NCI-H2107 treated with DMSO at 0.1 percent for 48 hours (cell line): ENCODE measurements at regions not wholly inside any gene's neighbourhood (a gene's known extent, or its start where the extent isn't known, plus 50 kb on each side); places are given as distances from the start of the nearest gene placed in this dataset.

Experiments used
- DNase-seq: peaks from one replicate; lab custom pipeline; 2025; ENCODE audit not compliant: unreplicated experiment; lab: John Stamatoyannopoulos, UW

DNA sequence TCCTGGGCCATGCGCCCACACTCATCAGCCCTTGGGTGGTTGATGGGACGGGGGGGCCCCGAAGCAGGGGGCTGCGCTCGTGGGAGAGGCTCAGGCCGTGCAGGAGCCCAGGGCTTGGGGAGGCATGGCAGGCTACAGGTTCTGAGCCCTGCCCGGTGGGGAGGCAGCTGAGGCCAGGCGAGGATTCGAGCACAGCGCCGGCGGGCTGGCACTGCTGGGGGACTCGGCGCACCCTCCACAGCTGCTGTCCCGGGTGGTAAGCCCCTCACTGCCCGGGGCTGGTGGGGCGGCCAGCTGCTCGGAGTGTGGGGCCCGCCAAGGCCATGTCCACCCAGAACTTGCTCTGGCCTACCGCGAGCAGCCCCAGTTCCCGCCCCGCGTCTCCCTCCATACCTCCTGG, 295.8 kb upstream of the SEL1L start:
- DNase-seq: no peak

DNA sequence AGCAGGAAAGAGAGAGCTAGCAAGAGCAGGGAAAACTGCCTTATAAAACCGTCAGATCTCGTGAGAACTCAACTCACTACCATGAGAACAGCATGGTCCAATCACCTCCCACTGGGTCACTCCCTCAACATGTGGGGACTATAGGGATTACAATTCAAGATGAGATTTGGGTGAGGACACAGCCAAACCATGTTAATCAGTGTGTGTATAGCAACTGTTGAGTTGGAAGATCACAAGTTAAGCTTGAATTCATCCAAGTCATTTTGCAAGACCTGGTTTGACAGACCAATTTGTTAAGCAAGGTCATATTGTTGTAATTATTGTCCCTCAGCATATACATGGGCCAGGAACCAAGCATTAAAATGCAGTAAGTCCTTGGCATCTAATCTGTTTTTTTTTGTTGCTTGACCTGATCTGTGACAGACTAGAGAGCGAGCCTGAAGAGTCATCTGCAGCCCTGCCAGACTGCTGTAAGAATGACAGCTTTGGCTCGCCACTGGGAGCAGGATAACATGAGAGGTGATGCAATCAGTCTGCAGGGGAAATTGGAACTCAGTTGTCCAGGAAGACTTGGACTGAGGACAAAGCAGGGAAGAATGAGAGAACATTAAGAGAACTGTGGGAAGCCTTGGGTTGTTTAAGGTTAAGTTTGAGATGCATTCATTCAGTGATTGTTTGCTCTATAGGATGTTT, 297.6 kb upstream of the SEL1L start:
- no peak for DNase-seq

DNA sequence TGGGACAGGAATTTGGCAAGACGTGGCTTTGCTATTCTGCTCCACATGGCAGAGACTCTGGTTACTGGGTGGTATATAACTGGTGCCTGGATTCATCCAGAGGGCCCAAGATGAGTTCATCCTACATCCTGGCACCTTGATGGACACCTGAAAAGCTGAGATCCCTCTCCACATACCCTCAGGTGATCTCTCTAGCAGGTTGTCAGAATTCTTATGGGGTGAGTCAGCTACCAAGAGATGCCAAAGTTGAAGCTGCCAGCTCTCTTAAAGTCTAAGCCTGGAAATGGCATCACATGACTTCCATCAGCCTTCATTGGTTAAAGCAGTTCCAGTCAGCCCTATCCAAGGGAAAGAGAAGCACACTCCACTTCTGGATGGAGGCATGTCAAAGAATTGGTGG, 300.7 kb upstream of the SEL1L start:
- no peak for DNase-seq

DNA sequence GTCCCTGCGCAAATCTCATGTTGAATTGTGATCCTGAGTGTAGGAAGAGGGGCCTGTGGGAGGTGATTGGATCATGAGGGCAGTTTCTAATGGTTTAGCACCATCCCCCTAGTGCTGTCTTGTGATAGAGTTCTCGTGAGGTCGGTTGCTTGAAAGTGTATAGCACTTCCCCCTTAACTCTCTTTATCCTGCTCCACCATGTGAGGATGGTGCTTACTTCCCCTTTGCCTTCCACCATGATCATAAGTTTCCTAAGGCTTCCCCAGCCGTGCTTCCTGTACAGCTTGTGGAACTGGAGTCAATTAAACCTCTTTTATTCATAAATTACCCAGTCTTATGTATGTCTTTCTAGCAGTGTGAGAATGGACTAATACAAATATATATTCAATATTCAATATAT, 303.7 kb upstream of the SEL1L start:
- no peak for DNase-seq

DNA sequence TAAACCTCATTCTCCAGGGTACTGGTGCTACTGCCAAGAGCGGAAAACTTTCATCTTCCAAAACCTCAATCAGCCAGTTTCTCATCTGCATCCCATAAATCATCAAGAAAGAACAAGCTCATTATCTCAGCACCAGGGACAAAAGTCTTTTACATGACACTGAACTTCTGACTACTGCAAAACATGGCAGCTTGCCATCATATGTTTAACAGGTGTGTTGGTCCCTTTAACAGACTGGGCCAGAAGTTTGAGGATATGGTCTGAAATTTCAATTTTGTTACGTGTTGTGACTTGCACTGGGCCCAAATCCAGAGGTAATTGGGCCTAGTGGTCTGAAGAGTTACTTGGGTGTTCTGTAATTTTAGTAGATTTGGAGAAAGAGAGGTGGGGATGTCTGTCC, 305.4 kb upstream of the SEL1L start:
- DNase-seq: no peak

GRCh38 chr14:81841346-81841745, 307.7 kb upstream of the SEL1L start:
- DNase-seq: no peak

DNA sequence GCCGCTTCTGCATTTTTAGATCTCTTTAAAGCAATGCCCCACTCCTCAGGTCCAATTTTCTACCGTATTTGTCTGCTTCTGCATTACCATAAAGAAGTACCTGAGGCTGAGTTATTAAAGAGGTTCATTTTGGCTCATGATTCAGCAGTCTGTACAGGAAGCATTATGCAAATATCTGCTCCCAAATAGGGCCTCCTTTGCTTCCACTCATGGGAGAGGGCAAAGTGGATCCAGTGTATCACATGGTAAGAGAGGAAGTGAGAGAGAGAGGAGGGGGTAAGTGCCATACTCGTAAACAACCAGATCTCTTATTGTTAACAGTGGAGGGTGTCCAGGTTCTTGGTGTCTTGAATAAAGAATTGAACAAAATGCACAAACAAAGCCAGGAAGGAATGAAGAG, 316.1 kb upstream of the SEL1L start:
- DNase-seq: no peak

- DNase-seq: no peak
Measured at GRCh38 chr14:81855007-81855406, 321.4 kb upstream of the SEL1L start.

- DNase-seq: no peak
Measured at GRCh38 chr14:81859046-81859445, 325.4 kb upstream of the SEL1L start.

GRCh38 chr14:81868172-81868571, 334.5 kb upstream of the SEL1L start:
- no peak for DNase-seq

DNA sequence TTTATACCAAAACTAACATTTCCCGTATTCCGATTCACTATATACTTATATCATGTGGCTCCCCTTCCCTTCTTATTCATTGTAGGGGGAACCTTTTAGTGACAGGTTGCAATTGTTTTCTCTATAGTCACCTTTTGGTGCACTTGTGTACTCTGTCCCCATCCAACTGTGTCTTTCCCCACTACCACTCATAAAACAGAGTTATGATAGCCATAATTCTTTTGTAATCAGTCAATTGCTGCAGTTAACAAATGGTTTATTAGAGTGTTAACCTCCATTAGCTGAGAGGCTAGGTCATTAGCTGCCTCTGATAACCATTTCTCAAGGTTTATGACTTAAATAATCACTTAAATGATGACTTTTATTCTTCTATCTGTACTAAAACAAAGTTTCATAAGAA, 338.1 kb upstream of the SEL1L start:
- no peak for DNase-seq

DNA sequence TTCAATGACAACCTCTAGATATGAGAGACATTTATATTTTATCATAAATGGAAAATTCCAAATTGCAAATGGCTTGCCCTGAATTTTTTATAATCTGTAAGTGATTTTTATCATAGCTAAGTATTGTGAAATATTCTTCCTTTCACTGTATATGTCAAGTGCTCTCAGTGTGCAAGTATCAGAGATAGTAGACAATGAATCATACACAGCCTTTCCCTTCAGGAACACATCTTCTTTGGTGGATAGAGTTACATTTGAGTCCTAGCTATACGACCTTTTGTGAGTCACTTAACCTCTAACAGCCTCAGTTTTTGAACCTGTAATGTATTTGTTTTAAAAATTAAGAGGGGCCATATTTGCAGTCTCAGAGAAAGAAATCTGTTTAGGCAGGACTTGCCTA, 350.7 kb upstream of the SEL1L start:
- DNase-seq: no peak

DNA sequence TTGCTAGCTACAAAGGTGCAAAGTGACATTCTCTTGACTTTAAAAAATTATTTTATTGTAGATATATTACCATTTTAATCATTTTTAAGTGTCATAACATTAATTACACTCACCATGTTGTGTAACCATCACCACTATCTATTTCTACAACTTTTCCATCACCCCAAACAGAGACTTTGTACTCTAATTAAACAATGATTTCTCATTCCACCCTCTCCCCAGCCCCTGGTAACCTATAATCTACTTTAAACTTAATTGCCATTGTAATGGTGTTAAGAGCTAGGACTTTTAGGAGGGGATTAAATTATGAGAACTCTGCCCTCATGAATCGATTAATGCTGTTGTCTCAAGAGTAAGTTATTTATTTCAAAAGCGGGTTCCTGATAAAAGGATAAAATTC, 352.9 kb upstream of the SEL1L start:
- no peak for DNase-seq

DNA sequence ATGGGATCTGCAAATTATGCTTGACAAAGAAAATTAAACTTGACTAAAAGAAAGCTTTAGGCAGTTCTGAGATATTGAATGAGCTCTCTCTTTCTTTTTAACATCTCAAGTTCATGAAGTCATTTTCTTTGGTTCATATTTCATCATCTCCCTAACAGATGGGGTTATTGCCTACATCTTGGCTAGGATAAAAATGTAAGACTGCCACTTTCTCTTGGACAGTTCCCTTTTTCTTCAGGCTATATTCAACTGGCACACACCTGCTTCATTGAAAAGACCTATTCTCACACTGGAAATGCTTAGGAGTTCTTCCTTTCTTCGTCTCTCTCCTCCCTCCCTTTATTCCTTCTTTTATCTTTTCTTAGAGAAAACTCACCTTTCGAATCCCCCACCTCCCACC, 355.9 kb upstream of the SEL1L start:
- no peak for DNase-seq

DNA sequence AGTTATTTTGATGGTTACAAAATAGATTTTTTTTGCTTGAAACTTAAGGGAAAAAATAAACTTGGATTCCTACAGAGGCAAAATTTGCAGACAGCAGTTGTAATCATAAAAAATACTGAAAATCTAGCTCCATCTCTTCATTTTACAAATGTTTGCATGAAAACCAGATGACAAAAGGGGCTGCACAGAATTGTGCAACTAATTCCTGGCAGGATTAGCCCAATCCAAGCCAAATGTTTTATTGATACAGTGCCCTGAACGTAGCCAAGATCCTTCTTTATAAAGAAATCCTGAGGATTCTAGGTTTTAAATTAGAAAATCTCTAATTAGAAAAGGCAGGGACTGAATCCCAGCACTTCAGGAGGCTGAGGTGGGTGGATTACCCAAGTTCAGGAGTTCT, 356.4 kb upstream of the SEL1L start:
- no peak for DNase-seq

DNA sequence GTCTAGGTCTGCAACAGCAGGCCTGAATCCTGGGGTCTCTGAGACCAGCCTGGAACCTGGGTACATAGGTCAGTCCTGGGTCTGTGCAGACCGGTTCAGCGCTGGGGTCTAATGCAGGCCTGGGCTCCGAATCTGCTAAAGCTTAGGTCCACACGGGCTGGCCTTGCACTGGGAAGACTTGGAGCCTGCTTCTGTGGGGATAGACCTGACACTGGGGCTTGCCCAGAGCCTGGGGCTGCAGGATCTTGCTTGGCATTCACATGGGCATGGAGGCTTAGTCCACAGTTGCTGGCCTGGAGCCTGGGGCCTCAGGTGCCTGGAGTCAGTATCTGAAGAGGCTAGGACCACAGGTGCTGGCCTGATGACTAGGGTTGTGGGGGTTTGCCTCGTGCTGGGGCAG, 369.8 kb upstream of the SEL1L start:
- DNase-seq: no peak

GRCh38 chr14:81927070-81927469, 393.4 kb upstream of the SEL1L start:
- peak; percentile 29 for DNase-seq

GRCh38 chr14:81931828-81932227, 398.2 kb upstream of the SEL1L start:
- DNase-seq: no peak

DNA sequence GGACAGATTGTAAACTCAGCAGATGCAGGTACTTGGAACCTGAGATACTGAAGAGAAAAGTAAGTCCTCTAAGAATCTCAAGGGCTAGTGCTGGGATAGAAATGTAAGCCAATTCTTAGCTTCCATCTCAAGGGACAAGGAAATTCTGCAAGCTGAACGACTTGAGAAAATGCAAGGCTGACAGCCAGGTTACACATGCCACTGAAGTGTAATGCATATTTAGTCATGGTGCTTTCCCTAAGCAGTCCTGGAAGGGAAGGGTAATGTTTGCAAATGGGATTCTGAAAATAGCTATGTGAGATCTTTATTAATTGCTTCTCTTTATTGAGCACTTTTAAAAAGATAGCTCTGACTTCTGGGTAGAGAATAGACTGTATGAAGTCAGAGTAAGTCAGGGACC, 402.7 kb upstream of the SEL1L start:
- no peak for DNase-seq

GRCh38 chr14:81936902-81937301, 403.2 kb upstream of the SEL1L start:
- no peak for DNase-seq

GRCh38 chr14:81938341-81938740, 404.7 kb upstream of the SEL1L start:
- DNase-seq: no peak

DNA sequence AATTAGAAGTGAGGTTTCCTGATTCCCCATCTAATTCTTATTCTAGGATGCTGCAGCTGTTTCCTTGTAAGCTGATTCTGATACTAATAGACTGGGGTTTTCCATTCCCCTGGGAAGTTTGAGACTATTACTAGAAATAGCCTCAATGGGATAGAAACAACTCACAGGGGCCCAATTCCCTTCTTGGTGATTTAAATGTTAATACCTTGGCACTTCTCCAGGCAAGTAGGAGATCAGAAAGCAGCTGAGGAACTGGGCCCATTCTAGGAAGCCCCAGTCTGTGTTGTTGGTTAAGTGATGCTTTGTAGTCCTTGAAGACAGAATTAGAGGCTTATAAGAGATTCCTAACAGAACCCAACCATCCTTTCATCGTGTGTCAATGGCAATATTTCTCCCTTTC, 407.0 kb upstream of the SEL1L start:
- peak; percentile 11 for DNase-seq

DNA sequence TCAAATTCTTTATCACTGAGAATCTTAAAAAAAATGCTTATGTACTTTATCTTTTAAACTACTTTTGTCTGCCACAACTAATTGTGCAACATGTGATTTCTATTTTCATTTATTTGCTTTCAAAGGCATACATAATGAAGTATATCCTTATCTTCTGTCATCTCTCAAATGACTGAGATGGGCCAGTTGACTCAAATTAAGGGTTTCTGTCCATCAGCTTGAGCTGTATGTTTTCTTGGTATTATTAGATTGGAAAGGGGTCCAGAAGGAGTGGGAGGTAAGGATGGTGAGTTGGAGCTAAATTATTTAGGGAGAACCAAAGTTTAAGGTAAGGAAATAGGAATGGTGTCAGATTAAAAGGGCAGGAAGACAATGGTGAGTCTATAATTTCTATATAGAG, 408.4 kb upstream of the SEL1L start:
- DNase-seq: no peak

DNA sequence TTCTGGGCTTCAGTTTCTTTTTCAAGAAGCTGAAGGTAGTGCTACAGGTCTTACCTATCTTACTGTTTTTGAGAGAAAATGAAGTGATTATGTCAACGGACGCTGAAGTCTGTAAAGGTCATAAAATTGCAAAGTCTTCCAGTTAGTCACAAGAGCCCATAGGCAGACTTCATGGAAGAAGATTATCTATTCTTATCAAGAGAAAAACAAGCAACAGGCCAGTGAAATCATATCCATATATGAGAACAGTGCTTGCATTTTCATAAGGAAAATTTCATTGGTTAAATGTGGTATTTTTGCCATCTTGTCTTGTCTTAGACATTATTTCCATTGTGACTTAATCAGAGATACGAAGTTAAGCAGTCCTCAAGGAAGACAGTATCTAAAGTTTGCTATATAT, 412.7 kb upstream of the SEL1L start:
- DNase-seq: no peak
